Activated naive CD4-positive, alpha-beta T cell (primary cell): ENCODE measurements at regions not wholly inside any gene's neighbourhood (a gene's known extent, or its start where the extent isn't known, plus 50 kb on each side); places are given as distances from the start of the nearest gene placed in this dataset.

ENCODE experiments used
- DNase-seq, 4 experiments: peaks; one replicate each; lab custom pipeline; 2025; lab: John Stamatoyannopoulos, UW

DNA sequence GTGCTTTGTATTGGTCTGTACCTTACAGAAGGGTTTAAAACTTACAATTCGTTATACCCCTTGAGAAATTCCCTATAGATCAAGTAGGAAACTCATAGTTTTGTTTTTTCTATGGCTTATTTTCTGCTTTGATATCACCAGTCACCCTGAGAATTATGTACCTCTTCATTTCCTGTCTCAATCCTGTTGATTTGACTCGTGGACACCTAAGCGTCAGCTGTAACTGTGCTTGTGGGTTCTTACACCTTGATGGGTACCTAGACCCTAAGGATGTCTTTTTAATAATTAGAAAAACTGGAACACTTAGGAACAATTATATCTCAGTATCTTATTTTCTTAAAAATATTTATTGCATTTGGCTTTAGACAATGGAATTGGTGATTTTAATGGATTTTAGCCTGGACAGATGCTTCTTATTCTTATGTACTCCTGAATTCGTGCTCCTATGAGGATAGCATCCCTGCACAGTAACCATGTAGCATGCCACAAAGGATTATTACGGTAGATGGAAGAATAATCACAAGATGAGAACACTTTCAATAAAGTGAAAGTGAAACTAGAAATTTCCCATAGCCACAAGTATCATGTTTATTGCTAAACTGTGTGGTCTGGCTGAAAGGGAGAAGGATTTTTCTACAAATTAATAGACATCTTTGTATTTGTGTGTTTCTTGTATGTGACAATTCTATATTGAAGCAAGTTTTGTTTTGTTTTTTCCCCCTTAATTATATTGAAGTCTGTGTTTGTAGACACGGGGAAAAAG, 1920.3 kb upstream of the WWC1 start:
- DNase-seq = no peak

DNA sequence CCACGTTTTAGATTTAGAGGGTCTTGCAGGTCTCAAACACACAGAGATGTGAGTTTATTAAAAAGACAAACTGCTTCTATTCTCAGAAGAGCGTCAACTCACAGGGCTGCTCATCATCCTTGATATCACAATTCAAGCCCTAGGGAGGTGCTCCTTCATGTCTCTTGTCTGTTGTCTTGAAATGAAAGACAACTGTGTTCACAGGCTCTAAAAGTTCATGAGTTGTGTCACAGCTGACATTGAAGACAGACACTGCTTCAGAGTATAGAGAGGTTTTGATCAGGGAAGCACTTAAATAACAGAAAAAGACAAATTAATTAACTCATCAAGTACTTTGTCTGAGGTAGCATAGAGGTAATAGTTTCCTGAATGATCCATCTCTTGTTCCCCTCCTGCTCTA, 1917.6 kb upstream of the WWC1 start:
- DNase-seq = no peak

DNA sequence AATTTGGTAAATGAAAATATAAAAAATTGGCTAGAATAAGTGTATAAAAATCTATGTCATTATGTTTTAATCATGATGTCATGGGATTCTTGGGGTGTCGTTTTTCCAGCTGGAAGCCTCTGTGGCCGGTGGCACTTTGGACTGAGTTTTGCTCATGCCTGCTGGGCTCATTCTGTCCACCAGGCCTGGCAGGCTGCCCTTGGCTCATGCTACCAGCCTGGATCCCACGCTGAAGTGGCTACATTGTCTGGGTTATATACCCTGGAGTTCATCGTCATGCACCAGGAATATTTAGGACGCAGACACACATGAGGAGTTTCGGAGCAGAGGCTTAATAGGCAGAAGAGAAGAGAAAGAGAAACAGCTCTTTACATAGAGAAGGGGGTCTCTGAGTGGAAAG, 1913.7 kb upstream of the WWC1 start:
- DNase-seq = no peak

DNA sequence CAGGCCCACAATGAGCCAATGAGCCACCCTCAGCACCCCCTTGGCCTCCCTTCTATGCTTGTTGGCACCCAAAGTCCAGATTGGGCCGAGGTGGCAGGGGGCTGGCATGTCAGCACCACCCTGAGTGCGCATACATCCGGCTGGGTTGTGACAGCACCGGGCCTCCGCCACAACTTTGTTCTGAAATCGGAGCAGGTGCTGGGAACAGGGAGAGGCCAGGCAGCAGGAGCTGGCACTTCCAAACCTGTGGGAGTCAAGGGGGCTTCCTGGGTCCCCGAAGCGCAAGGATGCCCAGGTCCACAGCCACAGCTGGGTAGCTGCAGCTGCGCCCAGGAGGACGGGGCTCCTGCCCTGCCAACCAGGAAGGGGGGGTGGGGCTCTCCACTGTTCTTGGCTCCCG, 1911.9 kb upstream of the WWC1 start:
- no peak for DNase-seq

DNA sequence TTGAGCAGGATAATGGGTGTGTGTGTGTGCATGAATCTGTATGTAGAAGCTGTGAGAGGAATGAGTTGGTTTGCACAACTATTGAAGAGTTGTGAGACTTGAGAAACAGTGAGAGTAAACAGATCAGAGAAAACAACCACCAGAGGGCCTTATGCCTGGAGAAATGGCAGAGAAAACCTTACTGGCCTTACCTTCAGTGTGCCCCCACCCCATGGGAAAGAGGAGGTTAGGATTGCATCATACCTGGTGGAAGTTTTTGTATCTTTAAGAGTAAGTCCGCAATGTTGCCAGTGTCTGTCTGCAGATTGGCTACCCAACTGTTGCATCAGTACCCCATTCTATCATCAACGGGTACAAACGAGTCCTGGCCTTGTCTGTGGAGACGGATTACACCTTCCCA, 1909.4 kb upstream of the WWC1 start:
- no peak for DNase-seq

DNA sequence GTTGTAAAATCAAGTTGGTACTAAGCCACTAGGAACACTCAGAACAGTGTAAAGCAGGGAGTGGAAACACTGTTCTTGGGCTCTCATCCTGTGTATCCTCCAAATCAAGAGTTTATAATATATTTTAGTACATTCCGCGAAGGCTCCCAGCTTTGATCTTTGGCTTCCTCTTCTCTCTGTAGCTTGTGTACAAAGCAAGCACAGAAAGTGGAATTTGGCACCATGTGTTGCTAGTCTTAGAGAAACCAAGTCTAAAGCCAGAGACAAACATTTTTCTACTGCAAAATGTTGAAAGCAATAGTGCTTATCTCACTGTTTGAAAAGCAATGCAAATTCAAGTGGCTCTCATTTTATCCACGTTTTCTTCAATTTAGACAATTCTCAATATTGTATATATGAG, 1893.3 kb upstream of the WWC1 start:
- DNase-seq = no peak

DNA sequence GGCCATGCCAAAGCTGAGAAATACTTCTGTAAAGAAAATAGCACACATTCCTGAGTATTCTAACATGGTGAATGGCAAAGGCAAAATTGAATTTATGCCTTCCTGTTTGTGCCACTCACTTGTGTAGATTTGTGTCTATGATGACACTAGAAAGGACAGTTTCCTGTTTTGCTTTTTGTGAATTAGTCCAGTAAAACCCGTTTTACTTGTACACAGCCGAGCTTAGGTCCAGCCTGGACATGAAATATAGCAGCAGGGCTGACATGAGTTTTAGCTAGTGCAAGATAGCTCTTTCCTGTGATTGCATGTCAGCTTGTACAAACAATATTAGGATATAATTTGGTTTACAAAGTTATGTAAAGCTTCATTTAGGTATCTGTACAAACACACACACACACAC, 1891.7 kb upstream of the WWC1 start:
- DNase-seq = no peak

DNA sequence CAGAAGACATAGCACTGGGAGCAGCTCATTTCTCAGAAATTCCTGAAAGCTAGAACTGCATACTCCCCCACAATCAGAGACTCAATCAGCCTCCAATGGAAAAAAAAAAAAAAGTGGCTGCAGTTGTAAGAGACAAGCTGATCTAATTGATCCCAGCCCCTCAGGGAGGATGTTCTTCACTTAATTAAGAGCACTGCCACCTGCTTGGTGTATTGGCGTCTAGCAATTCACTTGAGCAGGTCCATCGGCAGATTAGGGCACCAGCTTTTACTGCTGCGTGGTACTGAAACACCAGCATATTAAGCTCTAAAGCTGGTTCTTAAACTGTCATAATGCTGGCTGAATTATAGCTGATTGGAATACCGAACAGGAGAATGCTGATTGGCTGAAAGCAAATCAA, 1890.1 kb upstream of the WWC1 start:
- DNase-seq = no peak

DNA sequence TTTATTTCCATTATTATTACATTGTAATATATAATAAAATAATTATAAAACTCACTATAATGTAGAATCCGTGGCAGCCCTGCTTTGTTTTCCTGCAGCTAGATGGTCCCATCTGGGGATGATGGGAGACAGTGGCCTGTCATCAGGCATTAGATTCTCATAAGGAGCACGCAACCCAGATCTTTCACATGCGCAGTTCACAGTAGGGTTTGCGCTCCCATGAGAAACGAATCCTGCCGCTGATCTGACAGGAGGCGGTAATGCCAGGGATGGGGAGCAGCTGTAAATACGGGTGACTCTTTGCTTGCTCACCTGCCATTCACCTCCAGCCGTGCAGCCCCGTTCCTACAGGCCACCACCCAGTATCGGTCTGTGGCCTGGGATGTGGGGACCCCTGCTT, 1879.3 kb upstream of the WWC1 start:
- DNase-seq = no peak

DNA sequence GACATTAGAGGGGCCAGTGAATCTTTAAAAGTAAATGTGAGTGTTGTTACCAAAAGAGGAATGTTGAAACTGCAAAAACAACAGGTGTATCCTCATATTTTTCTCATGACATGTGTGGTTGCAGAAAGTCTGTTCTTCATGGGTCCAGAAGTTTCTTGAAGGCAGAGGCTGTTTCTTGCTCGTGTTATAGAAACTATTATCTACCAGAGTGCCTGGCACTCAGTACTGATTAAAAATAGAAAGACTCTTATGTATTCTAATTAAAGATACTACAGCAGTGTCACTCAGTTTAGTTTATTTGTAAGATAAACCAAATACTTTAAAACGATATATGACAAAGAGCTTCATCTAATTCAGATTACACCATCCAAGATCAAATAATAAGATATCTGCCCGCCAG, 1864.2 kb upstream of the WWC1 start:
- DNase-seq = no peak

DNA sequence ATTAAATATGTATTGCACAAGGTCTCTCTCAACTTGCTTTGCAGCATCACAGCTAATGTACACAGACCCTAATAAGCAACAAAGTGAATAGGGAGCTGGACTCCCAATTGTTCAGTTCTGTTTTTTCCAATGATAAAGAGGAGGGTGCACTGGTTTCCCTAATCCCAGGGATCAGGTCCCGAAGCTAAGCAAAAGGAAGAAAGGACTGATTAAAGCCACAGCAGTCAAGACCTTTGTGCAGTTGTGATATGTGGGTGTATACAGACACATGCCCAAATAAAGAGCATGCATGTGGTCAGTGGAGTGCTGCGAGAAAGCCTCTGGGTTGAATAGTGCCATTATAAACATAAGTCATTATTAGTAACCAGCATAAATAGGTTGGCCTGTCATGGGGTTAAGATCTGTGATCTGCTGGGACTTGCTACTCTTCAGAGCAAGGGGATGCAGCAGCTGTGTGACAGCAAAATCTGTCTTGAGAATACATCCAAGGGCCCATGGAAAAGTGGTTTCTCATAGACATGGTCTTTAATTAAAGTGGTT, 1863.1 kb upstream of the WWC1 start:
- no peak for DNase-seq

DNA sequence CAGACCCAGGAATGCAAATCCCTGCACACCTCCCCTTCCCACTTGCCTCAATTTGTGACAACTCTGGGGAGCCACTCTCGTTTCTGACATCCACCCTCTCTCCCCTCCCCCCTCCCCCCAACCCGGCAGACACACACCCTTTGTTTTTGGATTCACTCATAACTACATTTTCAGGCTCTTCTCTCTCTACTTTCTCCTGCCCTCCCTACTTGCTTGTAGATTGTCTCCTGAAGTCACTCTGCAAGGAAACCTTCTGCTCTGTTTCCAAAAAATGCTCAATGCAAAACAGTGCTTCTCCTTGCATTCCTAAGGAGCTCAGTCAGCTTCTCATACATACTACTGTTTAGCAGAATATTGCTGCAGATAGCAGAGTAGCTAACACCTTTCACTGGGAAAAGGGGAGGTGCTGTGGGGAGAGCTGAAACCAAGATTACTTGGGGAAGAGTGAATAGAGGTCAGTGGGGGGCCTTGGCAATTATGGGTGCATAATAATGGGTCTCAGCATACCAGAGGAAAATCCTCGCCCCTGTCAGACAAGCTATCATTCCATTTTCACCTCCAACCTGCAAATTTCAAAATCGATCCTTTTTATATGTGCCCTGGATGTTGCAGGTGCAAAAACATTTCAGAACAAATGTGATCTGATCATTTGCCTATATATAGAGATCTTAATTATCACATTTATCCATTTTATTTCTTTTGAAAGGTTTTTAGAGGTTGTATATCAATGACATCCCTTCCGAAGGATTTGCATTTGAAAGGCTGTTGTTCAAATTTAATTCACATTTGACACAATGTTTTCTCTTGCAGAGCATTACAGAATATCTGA, 1860.7 kb upstream of the WWC1 start:
- no peak for DNase-seq

DNA sequence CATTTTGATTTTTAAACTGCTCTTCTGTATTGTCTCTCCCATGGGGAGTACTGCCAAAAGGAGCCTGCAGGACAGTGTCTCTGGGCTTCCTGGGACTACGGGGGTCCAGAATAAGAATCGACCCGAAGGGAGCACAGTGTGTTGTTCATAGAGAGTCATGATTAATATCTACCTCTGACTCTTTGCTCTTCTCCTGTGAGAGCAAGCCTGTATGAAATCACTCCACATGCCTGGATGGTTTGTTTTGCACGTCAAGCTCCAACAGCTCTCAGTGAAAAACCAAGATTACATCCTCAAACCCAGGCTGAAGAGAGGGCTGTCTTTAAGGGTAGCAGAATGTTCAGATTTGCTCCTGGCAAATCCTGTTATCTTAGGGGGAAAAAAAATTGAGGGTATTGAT, 1860.0 kb upstream of the WWC1 start:
- DNase-seq = no peak

DNA sequence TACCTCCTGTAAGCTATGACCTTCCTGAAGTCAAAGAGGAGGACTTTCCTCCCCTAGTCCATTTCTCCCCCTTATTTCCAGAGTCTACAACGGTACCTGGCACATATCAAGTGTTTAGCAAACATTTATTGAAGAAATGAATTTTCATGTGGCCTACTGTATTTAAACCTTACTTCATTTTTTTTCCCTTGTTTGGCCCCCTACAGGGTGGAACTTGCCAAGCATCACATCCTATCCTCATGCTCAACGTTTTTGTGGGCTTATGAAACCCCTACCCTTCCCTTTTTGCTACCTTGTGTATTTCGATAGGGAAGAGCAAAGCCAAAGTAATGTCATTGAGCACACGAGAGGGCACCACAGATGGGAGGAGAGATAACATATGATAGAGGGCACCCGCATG, 1857.8 kb upstream of the WWC1 start:
- no peak for DNase-seq

DNA sequence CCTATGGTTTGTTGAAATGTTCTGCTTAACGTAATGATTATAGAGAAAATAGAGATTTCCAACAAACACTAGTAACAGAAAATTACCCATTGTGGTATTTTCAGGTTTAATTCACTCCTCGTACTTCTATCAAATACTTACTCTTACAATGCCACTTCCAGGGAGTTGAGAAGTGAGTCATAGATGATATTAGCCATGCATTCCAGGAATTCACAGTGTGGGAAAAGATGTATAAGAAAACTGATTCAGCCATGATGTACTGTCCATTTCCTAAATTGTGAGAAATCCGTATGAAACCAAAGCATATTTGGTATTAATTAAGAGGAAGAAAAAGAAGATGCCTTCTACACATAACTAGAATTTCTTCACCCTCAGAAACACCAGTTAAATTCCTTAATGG, 1854.6 kb upstream of the WWC1 start:
- no peak for DNase-seq

DNA sequence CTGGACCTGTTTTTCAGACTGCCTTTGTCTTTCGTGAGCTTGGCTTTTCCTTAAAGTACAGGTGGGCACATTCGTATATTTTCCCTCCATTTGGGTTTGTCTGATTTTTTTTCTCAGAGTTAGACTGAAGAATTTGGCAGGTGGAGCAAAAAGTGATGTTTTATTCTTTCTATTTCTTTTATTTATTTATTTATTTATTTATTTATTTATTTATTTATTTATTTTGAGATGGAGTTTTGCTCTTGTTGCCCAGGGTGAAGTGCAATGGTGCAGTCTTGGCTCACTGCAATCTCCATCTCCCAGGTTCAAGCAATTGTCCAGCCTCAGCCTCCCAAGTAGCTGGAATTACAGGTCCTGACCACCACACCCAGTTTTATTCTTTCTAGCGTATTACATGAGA, 1805.1 kb upstream of the WWC1 start:
- no peak for DNase-seq

DNA sequence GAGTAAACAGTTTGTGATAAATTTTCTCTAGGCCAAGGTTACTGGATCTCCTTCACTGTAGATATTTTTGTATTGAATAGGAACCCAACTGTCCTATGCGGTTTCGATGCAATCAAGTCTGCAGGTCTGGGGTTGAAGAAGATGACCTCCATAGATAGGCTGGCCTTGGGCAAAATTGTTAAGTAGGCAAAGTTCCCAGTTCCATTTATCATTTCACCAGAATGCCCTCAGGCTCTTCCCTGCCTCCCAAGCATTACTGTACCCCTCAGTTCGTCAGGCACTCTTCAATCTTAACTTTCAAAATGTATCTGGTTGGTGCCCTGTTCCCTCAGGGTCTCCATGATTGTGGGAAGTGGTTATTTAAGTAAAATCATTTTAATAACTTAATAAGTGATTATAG, 1802.9 kb upstream of the WWC1 start:
- DNase-seq = no peak

DNA sequence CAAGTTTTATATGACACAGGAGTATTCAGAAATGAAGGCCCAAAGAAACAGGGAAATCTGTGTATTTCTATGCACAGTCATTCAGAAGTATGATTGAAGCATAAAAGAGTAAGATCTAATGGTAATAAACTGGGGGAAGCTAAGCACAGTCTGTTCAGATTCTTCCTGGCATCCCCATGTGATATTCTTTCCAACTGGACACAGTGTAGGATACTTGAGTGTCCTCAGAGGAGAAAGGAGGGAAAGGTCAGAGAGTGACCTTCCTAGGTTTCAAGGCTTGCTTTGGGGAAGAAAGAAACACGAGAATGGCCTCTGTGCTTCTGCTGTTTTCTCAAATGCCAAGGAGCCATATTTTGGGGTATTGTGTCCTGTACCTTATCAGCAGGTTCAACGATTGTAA, 1798.4 kb upstream of the WWC1 start:
- no peak for DNase-seq

DNA sequence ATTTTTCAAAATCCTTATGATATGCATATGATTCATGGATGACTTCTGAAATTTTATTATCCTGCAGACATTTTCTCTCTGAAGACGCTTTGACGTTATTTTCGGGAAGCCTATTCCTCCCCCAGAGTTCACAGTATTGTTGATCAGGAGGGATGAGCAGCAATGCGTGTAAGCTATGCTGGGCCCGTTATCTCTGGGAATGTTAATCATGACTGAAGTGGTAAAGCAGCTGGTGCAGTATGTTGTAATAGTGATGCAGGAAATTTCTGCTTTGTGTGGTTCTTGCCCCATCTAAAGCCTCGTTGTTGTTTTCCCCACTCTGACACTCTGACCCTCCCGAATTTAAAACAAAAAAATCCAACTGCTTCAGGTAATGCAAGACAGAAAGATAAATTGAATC, 1797.8 kb upstream of the WWC1 start:
- DNase-seq = no peak

DNA sequence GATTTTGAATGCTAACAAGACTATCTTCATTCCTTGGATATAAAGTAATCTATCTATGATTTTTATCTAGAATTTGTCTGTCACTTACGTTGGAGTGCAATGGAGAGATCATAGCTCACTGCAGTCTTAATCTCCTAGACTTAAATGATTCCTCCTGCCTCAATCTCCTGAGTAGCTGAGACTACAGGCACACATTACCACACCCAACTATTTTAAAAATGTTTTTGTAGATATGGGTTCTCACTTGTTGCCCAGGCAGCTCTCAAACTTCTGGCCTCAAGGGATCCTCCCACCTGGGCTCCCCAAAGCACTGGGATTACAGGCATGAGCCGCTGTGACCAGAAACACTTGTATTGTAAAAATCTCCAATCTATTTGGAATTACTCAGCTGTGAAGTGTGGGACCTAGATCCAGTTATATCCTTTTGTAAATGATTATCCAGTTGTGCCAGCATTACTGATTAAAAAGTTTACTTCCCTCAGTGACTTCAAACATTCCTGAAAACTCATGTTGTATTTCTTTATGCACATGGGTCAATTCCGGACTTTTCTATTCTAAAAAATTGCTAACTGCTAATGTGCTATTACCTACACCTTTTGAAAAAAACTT, 1793.8 kb upstream of the WWC1 start:
- no peak for DNase-seq

DNA sequence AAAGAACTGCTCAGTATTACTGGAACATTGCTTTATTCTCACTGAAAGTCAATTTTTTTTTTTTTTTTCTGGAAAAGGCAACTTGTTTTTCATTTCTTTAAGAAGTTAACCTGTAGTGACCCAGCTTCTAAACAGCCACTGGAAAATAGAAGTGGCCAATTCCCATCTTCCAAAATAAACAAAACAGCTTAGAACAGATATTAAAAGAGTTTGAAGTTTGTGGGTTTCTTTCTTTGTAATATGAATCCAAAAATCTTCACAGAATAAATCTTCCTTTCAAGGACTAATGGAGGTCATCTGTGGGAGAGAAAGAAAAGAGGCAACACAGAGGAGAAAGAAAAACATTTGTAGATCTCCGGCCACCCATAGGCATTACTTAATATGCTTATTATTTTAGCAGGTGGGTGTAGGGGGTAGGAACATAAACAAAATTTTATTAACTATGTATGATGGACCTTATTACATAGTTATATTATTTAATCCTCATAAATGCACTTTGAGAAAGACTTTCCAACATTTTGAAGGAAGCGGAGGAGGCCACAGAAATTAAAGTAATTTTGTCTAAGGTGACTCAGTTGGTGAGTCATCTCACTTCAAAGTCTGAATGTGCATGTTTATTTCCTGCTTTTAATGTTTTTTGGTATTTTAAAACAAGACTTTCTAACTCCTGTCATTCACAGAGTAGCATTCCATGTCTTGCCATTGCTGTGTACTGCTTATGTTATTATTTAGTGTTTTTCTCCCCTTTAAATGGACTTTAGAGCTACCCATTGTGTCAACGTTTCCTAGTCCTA, 1791.8 kb upstream of the WWC1 start:
- no peak for DNase-seq

DNA sequence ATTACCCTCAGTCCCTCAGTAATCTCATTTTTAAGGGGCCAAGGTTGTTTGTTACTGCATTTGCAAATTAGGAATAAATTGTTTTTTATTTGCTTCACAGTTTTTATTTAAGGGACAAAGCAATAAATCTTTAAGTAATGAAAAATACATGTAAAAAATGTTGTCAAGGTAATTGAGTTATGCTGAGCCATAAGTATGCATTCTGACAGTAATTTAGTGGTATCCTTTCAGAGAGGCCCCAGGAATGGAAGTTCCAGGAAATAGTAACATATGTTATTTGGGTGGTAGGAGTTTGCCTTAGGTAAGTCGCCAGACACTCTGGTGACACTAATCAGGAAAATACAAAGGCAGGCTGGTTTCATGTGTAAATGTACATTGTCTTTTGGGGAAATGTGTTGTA, 1787.9 kb upstream of the WWC1 start:
- DNase-seq = no peak
